ENCODE measurements at regions not wholly inside any gene's neighbourhood (a gene's known extent, or its start where the extent isn't known, plus 50 kb on each side); places are given as distances from the start of the nearest gene placed in this dataset.

DNA sequence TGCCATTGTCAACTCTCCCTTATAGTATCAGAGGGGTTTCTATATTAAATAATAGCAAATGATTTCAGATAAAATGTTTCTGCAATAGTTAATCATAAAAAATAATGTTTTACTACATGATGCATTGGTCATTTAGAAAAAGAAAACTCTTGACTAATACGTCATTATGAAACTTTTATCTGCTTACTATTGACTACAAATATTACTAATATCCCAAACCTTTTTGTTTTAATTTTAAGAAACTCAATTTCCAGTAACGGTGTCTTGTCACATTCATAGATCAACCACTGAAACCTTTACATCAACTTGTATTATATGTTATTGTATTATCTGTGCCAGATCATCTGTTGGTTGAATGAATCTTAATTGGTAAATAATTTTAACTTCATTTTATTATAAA, 482.9 kb upstream of the SLC35B3 start:
- TF ChIP-seq GATA3 (IDR thresholded peaks at IDR 0.05; ENCODE audit: low read depth, low read length) (no peak), GATA2 (IDR thresholded peaks at IDR 0.05; ENCODE audit: low read depth, low read length) (no peak)

Measured in SH-SY5Y (cell line).